GM12878 (cell line): ENCODE measurements at regions not wholly inside any gene's neighbourhood (a gene's known extent, or its start where the extent isn't known, plus 50 kb on each side); places are given as distances from the start of the nearest gene placed in this dataset.

ENCODE experiments used
- ATAC-seq: fragments of 200-7000 bp; cut with Tn5 transposase; 3 replicates; pipeline ENCODE4 v1.9.1; 2020; ENCODE audit warnings: mild to moderate bottlenecking, moderate library complexity
- BruUV-seq: library from RNA; stranded (reverse); fragments of 400-500 nt; replicated peaks from 2 replicates; lab custom pipeline; 2021; lab: Mats Ljungman, UMichigan
- CTCF ChIA-PET: fragments of 300-600 bp; sonication (Branson Sonifier 250); formaldehyde crosslinking; extraction: SDS; loops from one replicate; lab custom pipeline; 2021; ENCODE audit warnings: inconsistent platforms; lab: Yijun Ruan, JAX
- POLR2A ChIA-PET: fragments of 350-600 bp; formaldehyde crosslinking; extraction: SDS; loops from one replicate; lab custom pipeline; 2021; ENCODE audit warnings: inconsistent platforms; lab: Charles Lee
- RAD21 ChIA-PET: fragments of 300-600 bp; sonication (Branson Sonifier 250); formaldehyde crosslinking; loops from one replicate; lab custom pipeline; 2023; ENCODE audit warnings: antibody characterized with exemption; ENCODE audit not compliant: unreplicated experiment; lab: Charles Lee
- SMC1A ChIA-PET: fragments of 300-600 bp; sonication (Branson Sonifier 250); formaldehyde crosslinking; loops from one replicate; lab custom pipeline; 2023; ENCODE audit not compliant: unreplicated experiment, uncharacterized antibody; lab: Charles Lee
- DNase-seq: peaks from one replicate; pipeline ENCODE4 v3.0.0-alpha.2; 2011; ENCODE audit warnings: low read depth, low spot score
- FAIRE-seq: peaks from 3 replicates; lab custom pipeline; 2011; peaks lifted over from hg19 to GRCh38; lab: Jason Lieb, UNC
- H2AFZ ChIP-seq: 2 replicates; pipeline ENCODE4 v1.6.0; 2011; ENCODE audit warnings: low read depth, low read length, control low read depth; ENCODE audit not compliant: control insufficient read depth
- H3K27ac ChIP-seq: 2 replicates; pipeline ENCODE4 v1.5.1; 2011; ENCODE audit warnings: control low read depth; ENCODE audit not compliant: control insufficient read depth, insufficient read depth
- H3K27me3 ChIP-seq, 2 experiments: replicated peaks in 1 of 2; 2 replicates each; pipeline versions ENCODE4 v1.6.0 to v1.6.1; 2011; ENCODE audit warnings: low read length in 1 of 2; ENCODE audit not compliant: control insufficient read depth in 2 of 2, insufficient read depth in 2 of 2
- H3K36me3 ChIP-seq, 2 experiments: 2 replicates each; pipeline ENCODE4 v1.5.1; 2011; ENCODE audit warnings: low read length in 1 of 2; ENCODE audit not compliant: control insufficient read depth in 2 of 2, insufficient read depth in 2 of 2
- H3K4me1 ChIP-seq: 2 replicates; pipeline ENCODE4 v1.6.1; 2011; ENCODE audit warnings: mild to moderate bottlenecking, low read length, moderate library complexity, mixed read lengths; ENCODE audit not compliant: control insufficient read depth, insufficient read depth
- H3K4me2 ChIP-seq: 2 replicates; pipeline ENCODE4 v1.6.0; 2011; ENCODE audit warnings: control low read depth; ENCODE audit not compliant: control insufficient read depth, insufficient read depth
- H3K4me3 ChIP-seq: fragments of 200-600 bp; sonication (generic); 2 replicates; pipeline ENCODE4 v1.5.1; 2016
- H3K79me2 ChIP-seq: 2 replicates; pipeline ENCODE4 v1.6.0; 2011; ENCODE audit warnings: low read length; ENCODE audit not compliant: control insufficient read depth, insufficient read depth
- H3K9ac ChIP-seq: 2 replicates; pipeline ENCODE4 v1.8.0; 2011; ENCODE audit warnings: low read length, control low read depth, mixed read lengths; ENCODE audit not compliant: control insufficient read depth, insufficient read depth
- H3K9me3 ChIP-seq: replicated peaks from 3 replicates; pipeline ENCODE4 v1.5.1; 2011; ENCODE audit warnings: mild to moderate bottlenecking, low read length; ENCODE audit not compliant: control insufficient read depth, insufficient read depth
- H4K20me1 ChIP-seq: 2 replicates; pipeline ENCODE4 v1.6.0; 2011; ENCODE audit not compliant: control insufficient read depth, insufficient read depth
- CEBPB ChIP-seq, 2 experiments: fragments of 150-350 bp in 1 of 2; IDR thresholded peaks; 2 replicates each; pipeline ENCODE4 v1.6.1; 2012 to 2014; ENCODE audit warnings: low read depth in 2 of 2, low read length in 2 of 2, borderline replicate concordance in 1 of 2, inconsistent platforms in 1 of 2
- CREB1 ChIP-seq: IDR thresholded peaks from 2 replicates; pipeline ENCODE4 v1.6.1; 2012; ENCODE audit warnings: low read depth, mild to moderate bottlenecking, inconsistent platforms
- MEF2A ChIP-seq: IDR thresholded peaks from 2 replicates; pipeline ENCODE4 v1.6.1; 2011; ENCODE audit warnings: low read depth, mild to moderate bottlenecking, low read length, moderate library complexity; ENCODE audit not compliant: insufficient read depth
- NFIC ChIP-seq: IDR thresholded peaks from 2 replicates; pipeline ENCODE4 v1.6.1; 2012; ENCODE audit warnings: low read depth, mild to moderate bottlenecking, inconsistent platforms, low read length, moderate library complexity
- NR2C1 ChIP-seq: fragments of 450-650 bp; IDR thresholded peaks from 2 replicates; pipeline ENCODE4 v1.6.1; 2017; ENCODE audit warnings: antibody characterized with exemption, mild to moderate bottlenecking, moderate library complexity
- SIX5 ChIP-seq: IDR thresholded peaks from 2 replicates; pipeline ENCODE4 v1.6.1; 2011; ENCODE audit warnings: mild to moderate bottlenecking, low read depth, low read length, moderate library complexity; ENCODE audit not compliant: severe bottlenecking
- SREBF1 ChIP-seq: IDR thresholded peaks from 2 replicates; pipeline ENCODE4 v1.6.1; 2012; ENCODE audit warnings: mild to moderate bottlenecking, low read length
- STAT1 ChIP-seq: fragments of 450-650 bp; conservative IDR thresholded peaks from 2 replicates; pipeline ENCODE4 v1.6.1; 2014; ENCODE audit warnings: antibody characterized with exemption, mild to moderate bottlenecking
- TAF1 ChIP-seq: IDR thresholded peaks from 2 replicates; pipeline ENCODE4 v1.6.1; 2011; ENCODE audit warnings: mild to moderate bottlenecking, low read depth, low read length, borderline replicate concordance
- TCF3 ChIP-seq: IDR thresholded peaks from 2 replicates; pipeline ENCODE4 v1.6.1; 2012; ENCODE audit warnings: low read depth, mild to moderate bottlenecking, low read length, borderline replicate concordance; ENCODE audit not compliant: insufficient read depth
- YBX1 ChIP-seq: fragments of 450-650 bp; IDR thresholded peaks from 2 replicates; pipeline ENCODE4 v1.6.1; 2016; ENCODE audit warnings: antibody characterized with exemption
- YY1 ChIP-seq: IDR thresholded peaks from 2 replicates; pipeline ENCODE4 v1.6.1; 2011; ENCODE audit warnings: low read depth, mild to moderate bottlenecking, low read length
- ZNF217 ChIP-seq: fragments of 450-650 bp; IDR thresholded peaks from 2 replicates; pipeline ENCODE4 v1.6.1; 2017; ENCODE audit warnings: antibody characterized with exemption, mild to moderate bottlenecking
- WGBS: methylation state at CpG from one replicate; pipeline ENCODE4 v1.1.6; 2016; ENCODE audit warnings: low lambda C conversion rate; ENCODE audit not compliant: insufficient replicate concordance, insufficient coverage; ENCODE audit errors: missing lambda C conversion rate; 5-methylcytosine and 5-hydroxymethylcytosine counted together
- in situ Hi-C: fragments of 300-500 bp; cut with MboI; formaldehyde crosslinking; loops from 9 replicates; pipeline ENCODE4 v1.14.3; 2018; ENCODE audit warnings: mixed read lengths
- intact Hi-C: fragments of 100-400 bp; cut with micrococcal nuclease; formaldehyde crosslinking; loops from one replicate; pipeline ENCODE4 v1.14.2; 2022; ENCODE audit not compliant: unreplicated experiment
- TF ChIP-seq, protein P1 (sequence below): fragments of 450-650 bp; IDR thresholded peaks from 2 replicates; pipeline ENCODE4 v1.6.1; 2017; ENCODE audit warnings: mild to moderate bottlenecking, low read depth, inconsistent platforms; ENCODE audit not compliant: poor library complexity, severe bottlenecking
- TF ChIP-seq, protein P2 (sequence below): IDR thresholded peaks from 2 replicates; pipeline ENCODE4 v1.6.1; 2011; ENCODE audit warnings: low read depth, low read length, improper control_type of control experiment, borderline replicate concordance

GRCh38 chr18:47480166-47480565 is 228.7 kb upstream of the SKOR2 start:
- RAD21 ChIA-PET = no interaction called here
- no peak for ATAC-seq
- no TSS peak for BruUV-seq

DNA sequence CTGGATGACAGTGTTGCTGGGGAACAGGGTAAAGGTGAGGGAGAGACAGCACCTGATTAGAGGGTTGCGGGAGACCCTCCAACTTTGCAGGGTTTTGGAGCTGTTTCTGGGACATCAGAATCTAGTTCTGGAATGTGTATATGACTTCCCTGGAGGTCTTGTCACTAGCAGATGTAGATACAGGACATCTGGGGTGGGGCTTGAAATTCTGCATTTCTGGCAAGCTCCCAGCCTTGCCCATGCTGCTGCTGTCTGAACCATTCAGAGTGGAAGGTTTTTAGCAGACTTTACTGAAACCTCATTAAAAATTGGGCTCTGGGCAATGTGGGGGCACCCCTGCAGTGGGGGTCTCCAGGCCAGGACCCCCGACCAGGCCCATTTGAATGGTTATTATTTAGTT is 220.3 kb upstream of the SKOR2 start:
- Histone ChIP-seq H3K79me2 (no peaks in the 10 kb centered on the region), H2AFZ (no peak overlapping the region), H3K27me3 (peaks cover 0 to 2% of the 10 kb centered on the region in 2 experiments; a peak in 1 of 4 replicates), H3K4me3 (no peak overlapping the region), H3K9ac (no peak overlapping the region), H3K4me2 (no peak overlapping the region), H3K4me1 (no peaks in the 10 kb centered on the region), H3K27ac (no peak overlapping the region), H3K9me3 (no peaks in the 10 kb centered on the region), H3K36me3 (no peaks in the 10 kb centered on the region), H4K20me1 (no peaks in the 10 kb centered on the region)
- no peak for FAIRE-seq
- intact Hi-C loops = no loop called here
- CTCF ChIA-PET = no interaction called here
- DNase-seq = no peak
- POLR2A ChIA-PET = no interaction called here
- RAD21 ChIA-PET = no interaction called here
- 48% methylated on average over 2 of the region's 2 CpGs for WGBS
- no peak for ATAC-seq
- no peak for TF ChIP-seq TCF3
- no peak for TF ChIP-seq SREBF1
- TF ChIP-seq YBX1 = no peak
- TF ChIP-seq, protein P1, sequence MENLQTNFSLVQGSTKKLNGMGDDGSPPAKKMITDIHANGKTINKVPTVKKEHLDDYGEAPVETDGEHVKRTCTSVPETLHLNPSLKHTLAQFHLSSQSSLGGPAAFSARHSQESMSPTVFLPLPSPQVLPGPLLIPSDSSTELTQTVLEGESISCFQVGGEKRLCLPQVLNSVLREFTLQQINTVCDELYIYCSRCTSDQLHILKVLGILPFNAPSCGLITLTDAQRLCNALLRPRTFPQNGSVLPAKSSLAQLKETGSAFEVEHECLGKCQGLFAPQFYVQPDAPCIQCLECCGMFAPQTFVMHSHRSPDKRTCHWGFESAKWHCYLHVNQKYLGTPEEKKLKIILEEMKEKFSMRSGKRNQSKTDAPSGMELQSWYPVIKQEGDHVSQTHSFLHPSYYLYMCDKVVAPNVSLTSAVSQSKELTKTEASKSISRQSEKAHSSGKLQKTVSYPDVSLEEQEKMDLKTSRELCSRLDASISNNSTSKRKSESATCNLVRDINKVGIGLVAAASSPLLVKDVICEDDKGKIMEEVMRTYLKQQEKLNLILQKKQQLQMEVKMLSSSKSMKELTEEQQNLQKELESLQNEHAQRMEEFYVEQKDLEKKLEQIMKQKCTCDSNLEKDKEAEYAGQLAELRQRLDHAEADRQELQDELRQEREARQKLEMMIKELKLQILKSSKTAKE = no peak
- TF ChIP-seq CREB1 = no peak
- no peak for TF ChIP-seq TAF1
- no peak for TF ChIP-seq SIX5
- no TSS peak for BruUV-seq
- SMC1A ChIA-PET = no interaction called here
- in situ Hi-C loops = no loop called here

More at GRCh38 chr18:47480166-47480565, 228.7 kb upstream of the SKOR2 start:
- in situ Hi-C loops (no loop called here), intact Hi-C loops (no loop called here)
- FAIRE-seq (no peak), DNase-seq (no peak)
- WGBS = 34% methylated on average over 4 of the region's 4 CpGs
- CTCF ChIA-PET = no interaction called here
- Histone ChIP-seq H3K27ac (no peak overlapping the region), H3K79me2 (no peaks in the 10 kb centered on the region), H3K9ac (no peak overlapping the region), H3K27me3 (peaks cover 1 to 4% of the 10 kb centered on the region in 2 experiments; a peak in 3 of 4 replicates), H3K4me3 (no peak overlapping the region), H3K4me2 (no peak overlapping the region), H3K4me1 (no peaks in the 10 kb centered on the region), H3K36me3 (no peaks in the 10 kb centered on the region), H3K9me3 (no peaks in the 10 kb centered on the region), H4K20me1 (no peaks in the 10 kb centered on the region), H2AFZ (no peak overlapping the region)
- POLR2A ChIA-PET = no interaction called here
- SMC1A ChIA-PET = no interaction called here
- TF ChIP-seq YBX1 (no peak), NFIC (no peak), MEF2A (no peak), NR2C1 (no peak), YY1 (no peak), CEBPB (IDR thresholded peaks at IDR 0.05; ENCODE audit: borderline replicate concordance in 1 of 2, low read depth in 2 of 2, low read length in 2 of 2) (no peak), ZNF217 (no peak), STAT1 (no peak)
- TF ChIP-seq, protein P2, sequence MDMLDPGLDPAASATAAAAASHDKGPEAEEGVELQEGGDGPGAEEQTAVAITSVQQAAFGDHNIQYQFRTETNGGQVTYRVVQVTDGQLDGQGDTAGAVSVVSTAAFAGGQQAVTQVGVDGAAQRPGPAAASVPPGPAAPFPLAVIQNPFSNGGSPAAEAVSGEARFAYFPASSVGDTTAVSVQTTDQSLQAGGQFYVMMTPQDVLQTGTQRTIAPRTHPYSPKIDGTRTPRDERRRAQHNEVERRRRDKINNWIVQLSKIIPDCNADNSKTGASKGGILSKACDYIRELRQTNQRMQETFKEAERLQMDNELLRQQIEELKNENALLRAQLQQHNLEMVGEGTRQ = no peak
